ENCODE measurements at regions not wholly inside any gene's neighbourhood (a gene's known extent, or its start where the extent isn't known, plus 50 kb on each side); places are given as distances from the start of the nearest gene placed in this dataset.

GRCh38 chr5:99275128-99275527 is 346.3 kb upstream of the CHD1 start:
- Histone ChIP-seq H3K36me3 (replicated peaks; ENCODE audit: insufficient read depth, low read length) (no peaks in the 10 kb centered on the region), H4K20me1 (ENCODE audit: insufficient read depth, low read length) (no peaks in the 10 kb centered on the region), H3K4me2 (ENCODE audit: low read depth, low read length) (no peak overlapping the region), H3K27ac (ENCODE audit: low read length) (no peak overlapping the region), H3K27me3 (replicated peaks; ENCODE audit: insufficient read depth, low read length) (no peaks in the 10 kb centered on the region), H3K79me2 (ENCODE audit: low read length) (no peaks in the 10 kb centered on the region), H3K9me2 (replicated peaks; ENCODE audit: insufficient read depth, low read length) (no peaks in the 10 kb centered on the region), H3K4me3 (ENCODE audit: low read length) (no peak overlapping the region), H2AFZ (ENCODE audit: low read length) (no peak overlapping the region), H3K9ac (ENCODE audit: low read length) (no peak overlapping the region), H3K9me3 (replicated peaks; ENCODE audit: insufficient read depth, low read length) (no peaks in the 10 kb centered on the region), H3K4me1 (ENCODE audit: low read length) (no peaks in the 10 kb centered on the region), H3F3A (ENCODE audit: insufficient read depth, low read length) (no peaks in the 10 kb centered on the region)
- no peak for DNase-seq
- TF ChIP-seq CTCF (IDR thresholded peaks at IDR 0.05; ENCODE audit: low read length) (no peak), EZH2 (optimal IDR thresholded peaks at IDR 0.05; ENCODE audit: low read depth, low read length) (no peak), EZH2phosphoT487 (IDR thresholded peaks at IDR 0.05; ENCODE audit: low read length) (no peak)

GRCh38 chr5:99272576-99272975 is 343.8 kb upstream of the CHD1 start:
- no peak overlapping the region for H3K9ac ChIP-seq (ENCODE audit: low read length)
- no peaks in the 10 kb centered on the region for H3K9me2 ChIP-seq (replicated peaks; ENCODE audit: insufficient read depth, low read length)
- no peak overlapping the region for H3K4me2 ChIP-seq (ENCODE audit: low read depth, low read length)
- no peak for DNase-seq
- H3K79me2 ChIP-seq (ENCODE audit: low read length), result no peaks in the 10 kb centered on the region
- TF ChIP-seq CTCF (IDR thresholded peaks at IDR 0.05; ENCODE audit: low read length) (no peak), EZH2 (optimal IDR thresholded peaks at IDR 0.05; ENCODE audit: low read depth, low read length) (no peak), EZH2phosphoT487 (IDR thresholded peaks at IDR 0.05; ENCODE audit: low read length) (no peak)
- H3K4me1 ChIP-seq (ENCODE audit: low read length), result no peaks in the 10 kb centered on the region
- H3K27me3 ChIP-seq (replicated peaks; ENCODE audit: insufficient read depth, low read length), result no peaks in the 10 kb centered on the region
- no peaks in the 10 kb centered on the region for H3F3A ChIP-seq (ENCODE audit: insufficient read depth, low read length)
- no peak overlapping the region for H2AFZ ChIP-seq (ENCODE audit: low read length)
- no peaks in the 10 kb centered on the region for H3K36me3 ChIP-seq (replicated peaks; ENCODE audit: insufficient read depth, low read length)
- no peak overlapping the region for H3K27ac ChIP-seq (ENCODE audit: low read length)
- H3K9me3 ChIP-seq (replicated peaks; ENCODE audit: insufficient read depth, low read length), result no peaks in the 10 kb centered on the region
- H3K4me3 ChIP-seq (ENCODE audit: low read length), result no peak overlapping the region
- no peaks in the 10 kb centered on the region for H4K20me1 ChIP-seq (ENCODE audit: insufficient read depth, low read length)

GRCh38 chr5:99258819-99259218 is 330.0 kb upstream of the CHD1 start:
- Histone ChIP-seq H4K20me1 (ENCODE audit: insufficient read depth, low read length) (no peaks in the 10 kb centered on the region), H3K4me1 (ENCODE audit: low read length) (no peaks in the 10 kb centered on the region), H2AFZ (ENCODE audit: low read length) (no peak overlapping the region), H3K9ac (ENCODE audit: low read length) (no peak overlapping the region), H3K36me3 (replicated peaks; ENCODE audit: insufficient read depth, low read length) (no peaks in the 10 kb centered on the region), H3K79me2 (ENCODE audit: low read length) (no peaks in the 10 kb centered on the region), H3K27ac (ENCODE audit: low read length) (no peak overlapping the region), H3K27me3 (replicated peaks; ENCODE audit: insufficient read depth, low read length) (no peaks in the 10 kb centered on the region), H3K4me3 (ENCODE audit: low read length) (no peak overlapping the region), H3K9me2 (replicated peaks; ENCODE audit: insufficient read depth, low read length) (no peaks in the 10 kb centered on the region), H3K4me2 (ENCODE audit: low read depth, low read length) (no peak overlapping the region), H3F3A (ENCODE audit: insufficient read depth, low read length) (no peaks in the 10 kb centered on the region), H3K9me3 (replicated peaks; ENCODE audit: insufficient read depth, low read length) (no peaks in the 10 kb centered on the region)
- no peak for DNase-seq
- TF ChIP-seq EZH2phosphoT487 (IDR thresholded peaks at IDR 0.05; ENCODE audit: low read length) (no peak), EZH2 (optimal IDR thresholded peaks at IDR 0.05; ENCODE audit: low read depth, low read length) (no peak), CTCF (IDR thresholded peaks at IDR 0.05; ENCODE audit: low read length) (no peak)

All from MM.1S (cell line).